NCI-H1092 treated with DMSO at 0.1 percent for 48 hours (cell line): ENCODE measurements at regions not wholly inside any gene's neighbourhood (a gene's known extent, or its start where the extent isn't known, plus 50 kb on each side); places are given as distances from the start of the nearest gene placed in this dataset.
"Not testable (repeated sequence)": the region's sequence is repeated elsewhere in the genome, so short reads cannot be mapped to it uniquely, and the experiment has no call there.

Source experiments
- DNase-seq: peaks from one replicate; lab custom pipeline; 2025; lab: John Stamatoyannopoulos, UW

DNA sequence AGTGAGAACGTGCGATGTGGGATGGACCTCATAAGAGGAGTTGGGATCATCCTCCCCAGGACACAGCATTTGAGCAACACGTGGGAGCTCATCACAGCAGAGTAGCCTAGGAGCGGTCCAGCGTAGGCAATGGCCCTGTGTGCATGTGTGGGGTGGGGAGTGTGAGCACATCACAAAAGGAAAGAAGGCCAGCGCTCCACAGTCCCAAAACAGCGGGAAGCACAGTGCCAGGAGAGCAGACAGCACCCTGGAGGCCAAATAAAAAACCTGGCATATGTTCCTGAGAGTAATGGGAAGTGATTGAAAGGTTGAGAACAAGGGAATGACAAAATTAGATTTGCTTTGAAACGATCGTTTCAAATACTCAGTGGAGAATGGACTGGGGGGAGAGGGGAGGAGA, 226.0 kb downstream of the C7orf25 start:
- no peak for DNase-seq

GRCh38 chr7:42677751-42678699, 233.8 kb downstream of the C7orf25 start:
- DNase-seq, result no peak

GRCh38 chr7:42674541-42674940, 237.3 kb downstream of the C7orf25 start:
- DNase-seq, result no peak

DNA sequence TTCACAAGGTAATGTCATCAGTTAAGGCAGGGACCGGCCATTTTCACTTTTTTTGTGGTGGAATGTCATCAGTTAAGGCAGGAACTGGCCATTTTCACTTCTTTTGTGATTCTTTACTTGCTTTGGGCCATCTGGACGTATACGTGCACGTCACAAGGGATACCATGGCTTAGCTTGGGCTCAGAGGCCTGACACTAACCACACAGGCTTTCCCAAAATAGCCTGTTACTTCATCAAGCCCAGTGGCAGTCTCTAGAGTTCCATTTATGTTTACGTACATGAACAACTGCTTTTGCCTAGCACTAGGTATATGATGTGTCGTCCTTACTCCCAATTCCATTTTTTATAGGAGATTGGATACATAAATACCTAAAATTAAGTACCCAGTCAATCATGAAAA, 237.9 kb downstream of the C7orf25 start:
- DNase-seq, result no peak

GRCh38 chr7:42672339-42672999, 239.4 kb downstream of the C7orf25 start:
- DNase-seq, result no peak

DNA sequence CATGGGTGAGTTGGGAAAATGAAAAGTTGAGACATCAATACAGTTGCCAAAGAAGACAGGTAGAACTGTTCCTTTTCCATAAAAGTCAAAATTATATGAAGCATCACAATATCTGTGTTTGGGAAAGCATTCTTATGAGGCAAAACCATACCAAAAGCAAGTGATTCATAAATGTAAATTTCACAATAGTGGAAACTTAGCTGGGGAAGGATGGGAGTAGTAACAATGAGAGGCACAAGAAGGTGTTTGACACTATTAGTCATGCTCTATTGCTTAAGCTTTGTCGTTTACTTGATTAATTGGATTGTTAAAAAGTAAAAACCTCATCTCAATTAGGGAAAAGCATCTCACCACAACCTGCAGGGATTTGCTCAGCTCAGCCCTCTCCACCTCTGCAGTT, 240.2 kb downstream of the C7orf25 start:
- no peak for DNase-seq

DNA sequence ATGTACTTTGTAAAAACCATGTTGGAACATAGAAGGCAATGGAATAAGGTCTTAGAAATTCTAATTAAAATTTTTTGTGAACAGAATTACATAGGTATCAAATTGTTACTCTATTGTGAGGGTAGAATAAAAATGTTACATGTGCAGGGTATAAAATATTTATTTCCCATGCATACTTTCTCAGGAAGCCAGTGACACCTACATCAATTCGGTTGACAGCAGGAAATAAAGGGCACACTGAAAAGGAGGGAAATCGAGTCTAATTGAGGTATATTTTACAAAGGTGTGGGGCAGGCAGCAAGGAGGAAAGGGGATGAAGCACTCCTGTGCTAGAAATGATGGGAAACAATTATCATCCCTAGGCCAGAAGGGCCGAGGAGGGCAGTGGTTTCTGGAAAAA, 244.9 kb downstream of the C7orf25 start:
- DNase-seq, result no peak

GRCh38 chr7:42662862-42663261, 249.0 kb downstream of the C7orf25 start:
- DNase-seq, result no peak

- DNase-seq, result no peak
Measured at GRCh38 chr7:42661312-42661711, 250.6 kb downstream of the C7orf25 start.

DNA sequence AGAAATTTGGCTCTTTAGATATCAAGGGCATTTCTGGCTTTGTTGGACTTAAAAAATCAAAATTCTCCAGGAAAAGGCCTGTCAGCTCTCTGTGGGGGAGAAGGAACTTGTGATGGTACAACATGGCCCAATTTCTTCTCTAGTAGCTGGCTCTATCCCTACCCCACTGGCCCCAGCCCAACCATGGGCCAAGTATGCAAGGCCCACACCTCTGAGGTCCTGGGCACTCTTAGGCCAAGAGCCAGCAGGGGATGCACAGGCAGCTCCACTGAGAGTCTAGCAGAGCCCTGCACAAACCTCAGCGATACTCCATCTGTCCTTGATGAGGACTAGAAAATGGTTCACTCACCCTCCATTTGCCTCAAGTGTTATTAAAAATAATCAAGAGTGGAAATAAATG, 261.2 kb downstream of the C7orf25 start:
- no peak for DNase-seq

DNA sequence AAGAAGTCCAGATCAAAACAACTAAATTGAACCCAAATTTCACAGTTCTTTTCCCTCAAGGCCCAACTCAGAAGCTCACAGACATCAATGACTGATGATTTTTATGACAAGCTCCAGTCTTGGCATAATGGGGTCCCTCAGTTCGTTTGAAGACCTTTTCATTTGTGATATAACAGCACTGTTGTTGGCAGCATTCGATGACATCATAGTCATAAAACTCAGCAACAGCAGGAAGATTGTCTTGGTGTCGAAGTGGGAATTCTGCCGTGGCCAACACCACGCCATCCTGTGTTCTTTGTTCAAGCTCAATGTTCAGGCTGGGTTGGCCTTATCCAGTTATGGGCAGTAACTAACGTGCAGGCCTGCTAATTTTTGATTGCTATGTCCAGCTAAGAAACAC, 261.7 kb downstream of the C7orf25 start:
- DNase-seq, result no peak

GRCh38 chr7:42645906-42646305, 266.0 kb downstream of the C7orf25 start:
- no peak for DNase-seq

GRCh38 chr7:42642699-42643098, 269.2 kb downstream of the C7orf25 start:
- DNase-seq, result no peak

- no peak for DNase-seq
Measured at GRCh38 chr7:42639930-42640329, 271.9 kb downstream of the C7orf25 start.

DNA sequence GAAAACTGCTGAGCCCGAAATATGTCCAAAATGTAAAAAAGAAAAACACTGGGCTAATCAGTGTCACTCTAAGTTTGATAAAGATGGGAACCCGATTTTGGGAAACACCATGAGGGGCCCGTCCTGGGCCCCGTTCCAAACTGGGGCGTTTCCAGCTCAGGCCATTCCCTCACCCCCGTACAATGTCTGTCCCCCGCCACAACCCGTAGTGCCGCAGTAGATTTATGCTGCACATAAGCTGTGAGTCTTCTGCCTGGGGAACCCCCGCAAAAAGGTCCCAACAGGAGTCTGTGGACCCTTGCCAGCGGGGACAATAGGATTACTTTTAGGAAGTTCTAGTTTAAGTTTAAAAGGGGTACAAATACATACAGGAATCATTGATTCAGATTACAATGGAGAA, 275.5 kb downstream of the C7orf25 start:
- not testable (repeated sequence) for DNase-seq

DNA sequence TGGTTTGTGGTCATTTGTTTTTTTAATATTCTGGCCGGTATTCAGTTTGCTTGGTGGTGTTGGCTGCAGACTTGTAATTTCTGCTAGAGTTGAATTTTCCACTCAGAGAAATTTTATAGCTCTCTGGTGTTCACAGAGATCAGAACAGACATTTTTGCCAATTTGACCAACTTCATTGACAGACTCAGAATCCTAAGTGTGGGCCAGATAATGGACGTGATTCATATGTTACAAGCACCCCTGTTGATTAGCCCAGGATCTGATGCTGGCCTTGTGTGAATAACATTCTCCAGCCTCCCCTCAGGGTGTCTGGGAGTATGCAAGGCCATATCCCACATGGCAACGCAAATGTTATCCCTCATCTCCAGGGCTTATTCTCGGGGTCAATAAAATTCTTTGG, 283.8 kb downstream of the C7orf25 start:
- no peak for DNase-seq

GRCh38 chr7:42627626-42628025, 284.2 kb downstream of the C7orf25 start:
- DNase-seq, result no peak

- DNase-seq, result no peak
Measured at GRCh38 chr7:42627101-42627500, 284.8 kb downstream of the C7orf25 start.

DNA sequence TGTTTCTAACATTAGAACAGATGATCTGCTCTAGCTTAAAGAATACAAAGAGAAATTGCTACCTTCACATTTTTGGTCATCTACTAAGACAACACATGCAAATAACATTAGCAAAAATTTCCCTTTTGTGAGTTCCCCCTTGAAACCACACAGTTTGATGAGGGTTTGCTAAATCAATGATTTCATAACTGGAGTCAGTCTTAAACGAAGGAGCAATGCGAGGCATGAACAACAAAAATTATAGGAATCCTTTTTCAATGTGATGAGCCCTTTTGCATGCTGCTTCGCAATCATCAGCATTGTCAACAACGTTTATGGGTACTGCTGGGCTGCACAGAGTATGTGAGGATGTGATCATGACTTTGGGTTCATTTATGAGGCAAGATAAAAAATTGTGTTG, 286.4 kb downstream of the C7orf25 start:
- no peak for DNase-seq

- no peak for DNase-seq
Measured at GRCh38 chr7:42624471-42624870, 287.4 kb downstream of the C7orf25 start.

DNA sequence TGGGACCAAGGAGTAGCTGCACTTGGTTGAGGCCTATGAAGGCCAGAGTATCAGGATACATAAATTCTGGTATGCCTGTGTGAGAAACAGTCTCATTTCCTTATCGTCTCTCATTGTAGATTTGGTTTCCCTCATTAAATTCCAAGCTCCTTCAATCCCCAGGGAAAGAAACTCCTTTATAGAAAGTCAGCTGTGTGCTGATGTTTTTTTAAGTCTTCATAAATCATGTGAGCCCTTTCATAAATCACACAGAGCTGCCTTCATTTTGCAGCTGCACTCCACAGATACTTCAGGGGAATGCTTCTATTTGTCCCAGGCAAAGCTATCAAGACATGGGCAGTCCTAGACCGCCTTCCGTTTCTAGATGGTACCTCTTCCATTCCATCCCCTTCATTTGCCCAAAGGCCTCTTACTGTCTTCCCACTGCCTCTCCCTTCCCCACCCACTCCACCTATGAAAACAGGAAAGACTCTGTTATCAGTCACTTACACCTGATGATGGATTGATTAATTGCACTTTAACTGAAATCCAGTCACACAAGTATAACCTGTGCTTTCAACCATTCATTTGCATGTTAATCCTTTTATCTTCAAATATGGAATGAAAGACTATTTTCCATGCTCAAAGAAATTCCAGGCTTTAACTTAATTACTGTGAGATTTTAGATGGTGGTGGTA, 290.2 kb downstream of the C7orf25 start:
- DNase-seq, result no peak

DNA sequence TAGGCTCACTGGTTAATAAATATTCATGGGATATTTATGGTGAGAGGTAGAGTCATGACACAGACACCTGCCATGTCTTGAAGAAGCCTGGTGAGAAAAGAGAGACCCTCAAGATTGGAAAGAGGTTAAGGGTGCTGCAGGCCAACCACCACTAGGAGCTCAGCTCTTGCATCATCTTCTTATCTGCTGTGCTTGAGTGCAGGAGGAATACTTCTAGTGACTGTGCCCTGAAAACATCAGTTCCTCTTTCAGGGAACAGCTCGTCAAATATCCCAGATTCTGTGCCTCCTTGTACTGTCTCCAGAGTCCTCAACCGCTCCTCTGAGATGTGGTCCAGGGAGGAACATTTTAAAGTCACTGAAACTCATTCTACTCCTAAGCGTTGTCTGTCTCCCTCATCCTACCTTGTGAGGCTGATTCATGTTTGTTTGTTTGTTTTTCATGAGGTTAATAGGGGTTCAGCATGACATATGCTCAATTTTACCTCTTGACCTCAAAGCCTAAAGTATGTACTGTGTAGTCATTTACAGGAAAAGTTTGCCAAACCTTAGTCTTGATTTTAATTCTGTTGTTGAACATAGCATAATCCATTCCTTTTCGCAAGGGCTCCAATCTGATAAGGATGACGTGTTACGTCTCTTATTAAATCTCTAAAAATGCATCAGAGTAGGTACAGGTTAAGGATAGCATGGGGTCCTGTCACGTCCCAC, 293.1 kb downstream of the C7orf25 start:
- no peak for DNase-seq
